ENCODE measurements at regions not wholly inside any gene's neighbourhood (a gene's known extent, or its start where the extent isn't known, plus 50 kb on each side); places are given as distances from the start of the nearest gene placed in this dataset.

DNA sequence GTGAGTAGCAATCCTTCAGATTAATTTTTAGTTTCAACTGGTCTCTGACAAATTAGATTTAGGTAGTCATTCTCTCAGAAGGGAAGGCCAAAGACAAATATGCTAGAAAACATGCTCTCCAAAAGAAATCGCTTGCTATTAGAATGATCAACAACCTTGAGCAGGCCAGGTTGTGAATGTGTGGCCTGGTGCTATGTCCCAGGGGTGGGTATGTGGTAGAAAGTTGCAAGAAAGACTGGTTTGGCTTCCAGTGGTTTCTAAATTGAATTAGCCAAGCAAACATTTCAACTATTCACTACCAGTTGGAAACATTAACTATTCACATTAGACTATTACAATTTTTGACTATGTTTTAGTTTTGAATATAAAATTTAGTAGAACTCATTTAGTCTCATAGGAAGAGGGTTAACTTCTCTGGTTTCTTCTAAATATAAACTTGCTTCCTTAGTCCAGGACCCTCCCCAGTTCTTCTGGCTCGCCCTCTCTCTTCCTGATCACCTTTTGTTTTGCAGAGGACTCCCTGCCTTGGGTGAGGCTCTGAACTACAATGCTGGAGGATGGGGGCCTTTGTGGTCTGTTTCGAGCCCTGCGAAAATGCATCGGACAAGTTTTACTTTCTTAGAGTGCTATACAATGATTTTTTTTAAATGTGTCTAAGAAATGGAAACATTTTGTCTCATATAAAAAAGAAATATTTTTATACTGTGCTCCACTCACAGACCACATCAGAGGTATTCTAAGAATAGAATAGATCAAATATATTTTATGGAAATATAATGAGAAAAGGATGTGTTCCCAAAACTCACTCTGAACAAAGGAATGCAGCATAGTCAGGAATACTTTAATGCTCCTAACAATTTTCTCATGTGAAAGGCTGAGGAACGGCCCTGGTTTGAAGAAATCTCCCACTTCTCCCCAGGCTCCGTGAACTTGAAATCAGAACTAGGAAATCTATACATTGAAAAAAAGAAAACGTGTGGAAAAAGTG is 375.0 kb upstream of the ZEB2 start (continued):
- TF ChIP-seq SIN3A (IDR thresholded peaks at IDR 0.05; ENCODE audit: borderline replicate concordance, insufficient read depth, low read depth, low read length): no peak

DNA sequence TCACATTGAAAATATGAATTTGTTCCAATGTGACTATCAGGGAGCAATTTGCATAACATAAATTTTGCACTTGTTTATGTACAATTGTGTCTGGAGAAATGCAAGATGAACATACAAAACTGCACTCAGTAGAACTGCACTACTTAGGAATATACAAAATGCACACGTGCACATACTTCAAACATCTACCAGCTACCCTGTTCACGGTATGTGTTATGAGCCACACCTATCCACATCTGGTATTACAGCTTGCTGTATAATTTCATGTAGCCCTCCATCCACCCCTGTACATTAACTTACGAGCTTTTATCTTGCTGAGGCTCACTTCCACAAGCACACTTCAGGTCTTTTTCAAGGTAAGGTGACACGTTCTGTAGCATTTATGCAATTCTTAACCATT is 373.5 kb upstream of the ZEB2 start:
- Histone ChIP-seq H3K27me3 (ENCODE audit: control insufficient read depth, insufficient read depth, low read length) (no peaks in the 10 kb centered on the region), H3K9me3 (ENCODE audit: control insufficient read depth, insufficient read depth, low read depth, low read length) (no peaks in the 10 kb centered on the region), H3K27ac (ENCODE audit: low read length) (no peak overlapping the region), H3K36me3 (ENCODE audit: control insufficient read depth, insufficient read depth, low read length) (no peaks in the 10 kb centered on the region), H3K4me1 (ENCODE audit: control insufficient read depth, insufficient read depth, low read length) (no peaks in the 10 kb centered on the region), H3K4me3 (ENCODE audit: low read depth in 2 of 2, low read length in 2 of 2) (no peak overlapping the region)
- intact Hi-C loops (cut with micrococcal nuclease; ENCODE audit: unreplicated experiment): no loop called here
- no peak for ATAC-seq
- in situ Hi-C loops (cut with HindIII; ENCODE audit: low pct_unique_long_range_greater_than_20kb, low sequenced_read_pairs): no loop called here
- TF ChIP-seq, protein P1, sequence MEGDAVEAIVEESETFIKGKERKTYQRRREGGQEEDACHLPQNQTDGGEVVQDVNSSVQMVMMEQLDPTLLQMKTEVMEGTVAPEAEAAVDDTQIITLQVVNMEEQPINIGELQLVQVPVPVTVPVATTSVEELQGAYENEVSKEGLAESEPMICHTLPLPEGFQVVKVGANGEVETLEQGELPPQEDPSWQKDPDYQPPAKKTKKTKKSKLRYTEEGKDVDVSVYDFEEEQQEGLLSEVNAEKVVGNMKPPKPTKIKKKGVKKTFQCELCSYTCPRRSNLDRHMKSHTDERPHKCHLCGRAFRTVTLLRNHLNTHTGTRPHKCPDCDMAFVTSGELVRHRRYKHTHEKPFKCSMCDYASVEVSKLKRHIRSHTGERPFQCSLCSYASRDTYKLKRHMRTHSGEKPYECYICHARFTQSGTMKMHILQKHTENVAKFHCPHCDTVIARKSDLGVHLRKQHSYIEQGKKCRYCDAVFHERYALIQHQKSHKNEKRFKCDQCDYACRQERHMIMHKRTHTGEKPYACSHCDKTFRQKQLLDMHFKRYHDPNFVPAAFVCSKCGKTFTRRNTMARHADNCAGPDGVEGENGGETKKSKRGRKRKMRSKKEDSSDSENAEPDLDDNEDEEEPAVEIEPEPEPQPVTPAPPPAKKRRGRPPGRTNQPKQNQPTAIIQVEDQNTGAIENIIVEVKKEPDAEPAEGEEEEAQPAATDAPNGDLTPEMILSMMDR (IDR thresholded peaks at IDR 0.05): no peak
- TF ChIP-seq POLR2AphosphoS5 (IDR thresholded peaks at IDR 0.05; ENCODE audit: low read depth, low read length): no peak
- no peak for TF ChIP-seq TCF7L2 (IDR thresholded peaks at IDR 0.05; ENCODE audit: low read depth, low read length)
- TF ChIP-seq, protein P2, sequence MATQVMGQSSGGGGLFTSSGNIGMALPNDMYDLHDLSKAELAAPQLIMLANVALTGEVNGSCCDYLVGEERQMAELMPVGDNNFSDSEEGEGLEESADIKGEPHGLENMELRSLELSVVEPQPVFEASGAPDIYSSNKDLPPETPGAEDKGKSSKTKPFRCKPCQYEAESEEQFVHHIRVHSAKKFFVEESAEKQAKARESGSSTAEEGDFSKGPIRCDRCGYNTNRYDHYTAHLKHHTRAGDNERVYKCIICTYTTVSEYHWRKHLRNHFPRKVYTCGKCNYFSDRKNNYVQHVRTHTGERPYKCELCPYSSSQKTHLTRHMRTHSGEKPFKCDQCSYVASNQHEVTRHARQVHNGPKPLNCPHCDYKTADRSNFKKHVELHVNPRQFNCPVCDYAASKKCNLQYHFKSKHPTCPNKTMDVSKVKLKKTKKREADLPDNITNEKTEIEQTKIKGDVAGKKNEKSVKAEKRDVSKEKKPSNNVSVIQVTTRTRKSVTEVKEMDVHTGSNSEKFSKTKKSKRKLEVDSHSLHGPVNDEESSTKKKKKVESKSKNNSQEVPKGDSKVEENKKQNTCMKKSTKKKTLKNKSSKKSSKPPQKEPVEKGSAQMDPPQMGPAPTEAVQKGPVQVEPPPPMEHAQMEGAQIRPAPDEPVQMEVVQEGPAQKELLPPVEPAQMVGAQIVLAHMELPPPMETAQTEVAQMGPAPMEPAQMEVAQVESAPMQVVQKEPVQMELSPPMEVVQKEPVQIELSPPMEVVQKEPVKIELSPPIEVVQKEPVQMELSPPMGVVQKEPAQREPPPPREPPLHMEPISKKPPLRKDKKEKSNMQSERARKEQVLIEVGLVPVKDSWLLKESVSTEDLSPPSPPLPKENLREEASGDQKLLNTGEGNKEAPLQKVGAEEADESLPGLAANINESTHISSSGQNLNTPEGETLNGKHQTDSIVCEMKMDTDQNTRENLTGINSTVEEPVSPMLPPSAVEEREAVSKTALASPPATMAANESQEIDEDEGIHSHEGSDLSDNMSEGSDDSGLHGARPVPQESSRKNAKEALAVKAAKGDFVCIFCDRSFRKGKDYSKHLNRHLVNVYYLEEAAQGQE (IDR thresholded peaks at IDR 0.05; ENCODE audit: insufficient read depth in 1 of 2, low read depth in 2 of 2, low read length in 1 of 2): no peak
- TF ChIP-seq SIN3A (IDR thresholded peaks at IDR 0.05; ENCODE audit: borderline replicate concordance, insufficient read depth, low read depth, low read length): no peak
- ChIA-PET CTCF (no interaction called here), POLR2A (no interaction called here)
- DNase-seq (ENCODE audit: low read depth, low spot score): no peak
- BruUV-seq (replicated peaks): no TSS peak

DNA sequence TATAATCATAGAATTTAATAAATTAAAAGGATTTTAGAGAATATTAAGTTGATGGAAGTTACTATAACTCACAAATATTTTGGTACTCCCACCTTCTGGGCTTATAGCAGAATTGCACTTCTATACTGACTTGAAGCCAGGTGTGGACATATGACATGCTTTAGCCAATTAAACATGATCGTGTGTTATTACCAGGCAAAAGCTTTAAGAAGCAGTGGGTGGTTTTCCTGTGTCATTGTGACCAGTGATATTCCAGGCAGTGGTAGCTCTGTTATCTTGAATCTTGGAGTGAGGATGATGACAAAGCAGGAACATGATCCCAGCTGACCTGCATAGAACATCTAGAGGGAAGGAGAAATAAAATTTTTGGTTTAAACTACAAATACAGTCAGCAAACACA is 370.9 kb upstream of the ZEB2 start:
- DNase-seq (ENCODE audit: low read depth, low spot score) (no peak), ATAC-seq (no peak)
- Histone ChIP-seq H3K27ac (ENCODE audit: low read length) (no peak overlapping the region), H3K27me3 (ENCODE audit: control insufficient read depth, insufficient read depth, low read length) (no peaks in the 10 kb centered on the region), H3K9me3 (ENCODE audit: control insufficient read depth, insufficient read depth, low read depth, low read length) (no peaks in the 10 kb centered on the region), H3K36me3 (ENCODE audit: control insufficient read depth, insufficient read depth, low read length) (no peaks in the 10 kb centered on the region), H3K4me1 (ENCODE audit: control insufficient read depth, insufficient read depth, low read length) (no peaks in the 10 kb centered on the region), H3K4me3 (ENCODE audit: low read depth in 2 of 2, low read length in 2 of 2) (no peak overlapping the region)
- ChIA-PET POLR2A (no interaction called here), CTCF (no interaction called here)
- BruUV-seq (replicated peaks): no TSS peak
- TF ChIP-seq, protein P1 (IDR thresholded peaks at IDR 0.05): no peak
- no peak for TF ChIP-seq TCF7L2 (IDR thresholded peaks at IDR 0.05; ENCODE audit: low read depth, low read length)
- TF ChIP-seq, protein P2 (IDR thresholded peaks at IDR 0.05; ENCODE audit: insufficient read depth in 1 of 2, low read depth in 2 of 2, low read length in 1 of 2): no peak
- TF ChIP-seq POLR2AphosphoS5 (IDR thresholded peaks at IDR 0.05; ENCODE audit: low read depth, low read length): no peak
- TF ChIP-seq SIN3A (IDR thresholded peaks at IDR 0.05; ENCODE audit: borderline replicate concordance, insufficient read depth, low read depth, low read length): no peak
- intact Hi-C loops (cut with micrococcal nuclease; ENCODE audit: unreplicated experiment): no loop called here
- in situ Hi-C loops (cut with HindIII; ENCODE audit: low pct_unique_long_range_greater_than_20kb, low sequenced_read_pairs): no loop called here
